Caco-2 (cell line): ENCODE measurements at regions not wholly inside any gene's neighbourhood (a gene's known extent, or its start where the extent isn't known, plus 50 kb on each side); places are given as distances from the start of the nearest gene placed in this dataset.

Source experiments
- BruUV-seq: library from RNA; stranded (reverse); fragments of 400-500 nt; replicated peaks from 2 replicates; lab custom pipeline; 2021; lab: Mats Ljungman, UMichigan
- CTCF ChIA-PET: fragments of 300-600 bp; sonication (Branson Sonifier 250); formaldehyde crosslinking; loops from one replicate; lab custom pipeline; 2022; ENCODE audit warnings: antibody characterized with exemption; lab: Charles Lee
- POLR2A ChIA-PET: fragments of 300-600 bp; sonication (Branson Sonifier 250); formaldehyde crosslinking; loops from one replicate; lab custom pipeline; 2022; ENCODE audit warnings: antibody characterized with exemption; lab: Charles Lee
- DNase-seq, 2 experiments: peaks; one replicate each; pipeline versions ENCODE4 v3.0.0 to v3.0.0-alpha.2; 2020 to 2022
- H3K27me3 ChIP-seq: replicated peaks from 2 replicates; pipeline ENCODE4 v1.6.0; 2011; ENCODE audit warnings: low read length; ENCODE audit not compliant: control insufficient read depth, insufficient read depth
- H3K36me3 ChIP-seq: 2 replicates; pipeline ENCODE4 v1.5.1; 2011; ENCODE audit warnings: low read length; ENCODE audit not compliant: control insufficient read depth, insufficient read depth
- H3K4me1 ChIP-seq: fragments of 250-450 bp; sonication (Bioruptor Pico); 2 replicates; pipeline ENCODE4 v1.5.1; 2020; ENCODE audit warnings: mild to moderate bottlenecking
- H3K4me3 ChIP-seq: 2 replicates; pipeline ENCODE4 v1.5.1; 2011; ENCODE audit warnings: low read depth, mild to moderate bottlenecking, control low read depth, low read length
- H3K9me3 ChIP-seq: fragments of 250-450 bp; sonication (Bioruptor Pico); 2 replicates; pipeline ENCODE4 v1.5.1; 2020; ENCODE audit warnings: mild to moderate bottlenecking, moderate library complexity
- H3K27ac Mint-ChIP-seq: one replicate; pipeline ENCODE4 v1.8.0; 2022; ENCODE audit warnings: mixed read lengths; ENCODE audit not compliant: unreplicated experiment
- H3K27me3 Mint-ChIP-seq: one replicate; pipeline ENCODE4 v1.8.0; 2022; ENCODE audit warnings: mixed read lengths; ENCODE audit not compliant: insufficient read depth, unreplicated experiment
- H3K36me3 Mint-ChIP-seq: one replicate; pipeline ENCODE4 v1.8.0; 2022; ENCODE audit warnings: mild to moderate bottlenecking, mixed read lengths; ENCODE audit not compliant: insufficient read depth, unreplicated experiment
- H3K4me1 Mint-ChIP-seq: one replicate; pipeline ENCODE4 v1.8.0; 2022; ENCODE audit warnings: low read depth, mixed read lengths; ENCODE audit not compliant: unreplicated experiment
- H3K4me3 Mint-ChIP-seq: one replicate; pipeline ENCODE4 v1.8.0; 2022; ENCODE audit warnings: mild to moderate bottlenecking, moderate library complexity, mixed read lengths; ENCODE audit not compliant: unreplicated experiment
- H3K9me3 Mint-ChIP-seq: one replicate; pipeline ENCODE4 v1.8.0; 2022; ENCODE audit warnings: mixed read lengths; ENCODE audit not compliant: unreplicated experiment
- intact Hi-C: fragments of 100-400 bp; cut with micrococcal nuclease; formaldehyde crosslinking; loops from one replicate; pipeline ENCODE4 v1.10.0; 2022; ENCODE audit not compliant: unreplicated experiment
- TF ChIP-seq, protein P1 (sequence below), 2 experiments: fragments of 200-600 bp in 1 of 2; IDR thresholded peaks; 1 replicate in 1 of 2; 2 replicates in 1 of 2; pipeline versions ENCODE4 v1.5.1 to v1.8.0; 2011 to 2022; ENCODE audit warnings: antibody characterized with exemption in 1 of 2, control low read depth in 1 of 2, inconsistent platforms in 1 of 2, low read depth in 1 of 2, low read length in 1 of 2, mild to moderate bottlenecking in 1 of 2, moderate library complexity in 1 of 2; ENCODE audit not compliant: insufficient read depth in 1 of 2, severe bottlenecking in 1 of 2, unreplicated experiment in 1 of 2

GRCh38 chr3:140832883-140833282 is 108.8 kb upstream of the SLC25A36 start:
- Mint-ChIP-seq H3K36me3 (no peaks in the 10 kb centered on the region), H3K4me3 (no peak overlapping the region), H3K4me1 (peaks cover 14% of the 10 kb centered on the region), H3K27ac (no peak overlapping the region), H3K27me3 (peaks cover 17% of the 10 kb centered on the region), H3K9me3 (no peaks in the 10 kb centered on the region)
- TF ChIP-seq, protein P1, sequence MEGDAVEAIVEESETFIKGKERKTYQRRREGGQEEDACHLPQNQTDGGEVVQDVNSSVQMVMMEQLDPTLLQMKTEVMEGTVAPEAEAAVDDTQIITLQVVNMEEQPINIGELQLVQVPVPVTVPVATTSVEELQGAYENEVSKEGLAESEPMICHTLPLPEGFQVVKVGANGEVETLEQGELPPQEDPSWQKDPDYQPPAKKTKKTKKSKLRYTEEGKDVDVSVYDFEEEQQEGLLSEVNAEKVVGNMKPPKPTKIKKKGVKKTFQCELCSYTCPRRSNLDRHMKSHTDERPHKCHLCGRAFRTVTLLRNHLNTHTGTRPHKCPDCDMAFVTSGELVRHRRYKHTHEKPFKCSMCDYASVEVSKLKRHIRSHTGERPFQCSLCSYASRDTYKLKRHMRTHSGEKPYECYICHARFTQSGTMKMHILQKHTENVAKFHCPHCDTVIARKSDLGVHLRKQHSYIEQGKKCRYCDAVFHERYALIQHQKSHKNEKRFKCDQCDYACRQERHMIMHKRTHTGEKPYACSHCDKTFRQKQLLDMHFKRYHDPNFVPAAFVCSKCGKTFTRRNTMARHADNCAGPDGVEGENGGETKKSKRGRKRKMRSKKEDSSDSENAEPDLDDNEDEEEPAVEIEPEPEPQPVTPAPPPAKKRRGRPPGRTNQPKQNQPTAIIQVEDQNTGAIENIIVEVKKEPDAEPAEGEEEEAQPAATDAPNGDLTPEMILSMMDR (IDR thresholded peaks at IDR 0.05; ENCODE audit: insufficient read depth in 1 of 2, low read depth in 1 of 2, low read length in 1 of 2, severe bottlenecking in 1 of 2, unreplicated experiment in 1 of 2): no peak
- H3K4me3 ChIP-seq: no peak overlapping the region
- H3K27me3 ChIP-seq: no peaks in the 10 kb centered on the region
- H3K9me3 ChIP-seq: no peaks in the 10 kb centered on the region
- DNase-seq: no peak
- intact Hi-C loops: no loop called here
- POLR2A ChIA-PET: no interaction called here
- no TSS peak for BruUV-seq
- CTCF ChIA-PET: no interaction called here
- no peaks in the 10 kb centered on the region for H3K36me3 ChIP-seq
- no peaks in the 10 kb centered on the region; the same call in 1 of the 2 replicates for H3K4me1 ChIP-seq

DNA sequence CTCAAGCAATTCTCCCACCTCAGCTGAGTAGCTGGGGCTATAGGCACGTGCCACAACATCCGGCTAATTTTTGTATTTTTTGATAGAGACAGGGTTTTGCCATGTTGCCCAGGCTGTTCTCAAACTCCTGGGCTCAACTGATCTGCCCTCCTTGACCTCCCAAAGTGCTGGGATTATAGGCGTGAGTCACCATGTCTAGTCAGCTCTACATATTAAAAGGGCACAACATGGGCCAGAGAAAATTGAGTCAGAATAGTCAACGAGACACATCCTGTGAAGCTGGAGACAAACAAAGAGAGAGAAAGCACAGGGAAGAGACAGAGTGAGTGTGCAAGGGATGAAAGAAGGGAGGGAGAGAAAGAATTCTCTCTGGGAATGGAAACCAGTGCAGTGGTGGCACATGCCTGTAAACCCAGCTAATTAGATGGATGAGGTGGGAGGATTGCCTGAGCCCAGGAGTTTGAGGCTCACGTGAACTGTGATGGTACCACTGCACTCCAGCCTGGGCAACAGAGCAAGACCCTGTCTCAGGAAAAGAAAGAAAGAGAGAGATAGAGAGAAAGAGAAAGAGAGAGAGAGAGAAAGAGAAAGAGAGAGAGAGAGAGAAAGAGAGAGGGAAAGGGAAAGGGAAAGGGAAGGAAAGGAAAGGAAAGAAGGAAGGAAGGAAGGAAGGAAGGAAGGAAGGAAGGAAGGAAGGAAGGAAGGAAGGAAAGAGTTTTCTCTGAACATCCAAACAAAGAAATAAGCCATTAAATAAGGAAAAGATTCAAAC is 107.2 kb upstream of the SLC25A36 start:
- Mint-ChIP-seq H3K9me3 (no peaks in the 10 kb centered on the region), H3K4me1 (peaks cover 14% of the 10 kb centered on the region), H3K27ac (no peak overlapping the region), H3K4me3 (no peak overlapping the region), H3K27me3 (peaks cover 17% of the 10 kb centered on the region), H3K36me3 (no peaks in the 10 kb centered on the region)
- TF ChIP-seq, protein P1 (IDR thresholded peaks at IDR 0.05; ENCODE audit: insufficient read depth in 1 of 2, low read depth in 1 of 2, low read length in 1 of 2, severe bottlenecking in 1 of 2, unreplicated experiment in 1 of 2): no peak
- CTCF ChIA-PET: no interaction called here
- Histone ChIP-seq H3K9me3 (no peaks in the 10 kb centered on the region), H3K36me3 (no peaks in the 10 kb centered on the region), H3K4me3 (no peak overlapping the region), H3K4me1 (no peaks in the 10 kb centered on the region; the same call in 1 of the 2 replicates), H3K27me3 (no peaks in the 10 kb centered on the region)
- BruUV-seq: no TSS peak
- intact Hi-C loops: no loop called here
- POLR2A ChIA-PET: no interaction called here
- DNase-seq: no peak

GRCh38 chr3:140842984-140843649 is 98.5 kb upstream of the SLC25A36 start:
- ChIA-PET POLR2A (no interaction called here), CTCF (interaction anchor here (0.6 kb wide), 1 partner anchor 241 kb away, joined by 4 read pairs; no protein-coding TSS in a partner anchor)
- TF ChIP-seq, protein P1 (IDR thresholded peaks at IDR 0.05; ENCODE audit: insufficient read depth in 1 of 2, low read depth in 1 of 2, low read length in 1 of 2, severe bottlenecking in 1 of 2, unreplicated experiment in 1 of 2): no peak
- Mint-ChIP-seq H3K9me3 (no peaks in the 10 kb centered on the region), H3K36me3 (no peaks in the 10 kb centered on the region), H3K27ac (no peak overlapping the region), H3K27me3 (peaks cover 31% of the 10 kb centered on the region), H3K4me1 (no peaks in the 10 kb centered on the region), H3K4me3 (no peak overlapping the region)
- no TSS peak for BruUV-seq
- DNase-seq: no peak
- intact Hi-C loops: no loop called here
- Histone ChIP-seq H3K36me3 (no peaks in the 10 kb centered on the region), H3K9me3 (no peaks in the 10 kb centered on the region), H3K4me1 (no peaks in the 10 kb centered on the region), H3K27me3 (no peaks in the 10 kb centered on the region; the same call in 1 of the 2 replicates), H3K4me3 (no peak overlapping the region)
